ENCODE measurements at regions not wholly inside any gene's neighbourhood (a gene's known extent, or its start where the extent isn't known, plus 50 kb on each side); places are given as distances from the start of the nearest gene placed in this dataset.

GRCh38 chr4:82034878-82035277 lies 338.9 kb downstream of the HNRNPD start:
- H3K9me3 Mint-ChIP-seq, result no peaks in the 10 kb centered on the region
- peaks cover 26 to 54% of the 10 kb centered on the region in 2 donors for H3K27me3 Mint-ChIP-seq
- Histone ChIP-seq H3K4me3 (ENCODE audit: control insufficient read depth in 1 of 2, extremely low read depth in 1 of 2, low read length in 1 of 2) (no peak overlapping the region), H3K4me1 (ENCODE audit: control insufficient read depth in 1 of 2, extremely low read depth in 1 of 2, insufficient read depth in 2 of 2, low read length in 2 of 2) (no peaks in the 10 kb centered on the region), H3K27ac (ENCODE audit: low read length) (no peak overlapping the region), H3K9me3 (no peaks in the 10 kb centered on the region), H3K36me3 (ENCODE audit: control insufficient read depth in 2 of 2, extremely low read depth in 1 of 2, insufficient read depth in 1 of 2, low read length in 1 of 2) (no peaks in the 10 kb centered on the region), H3K27me3 (replicated peaks in 1 of 2; ENCODE audit: control insufficient read depth in 2 of 2, extremely low read depth in 1 of 2, insufficient read depth in 2 of 2, low read length in 1 of 2) (peaks cover 0 to 3% of the 10 kb centered on the region in 2 experiments)
- H3K36me3 Mint-ChIP-seq, result no peaks in the 10 kb centered on the region
- ChIA-PET CTCF (no interaction called here), POLR2A (no interaction called here)
- no peak overlapping the region for H3K27ac Mint-ChIP-seq
- ATAC-seq (replicated peaks in 1 of 4) (no peak), DNase-seq (no peak)
- no peak overlapping the region for H3K4me3 Mint-ChIP-seq
- WGBS (ENCODE audit: insufficient coverage), result no CpG with 5 or more reads among the region's 2 CpGs
- H3K4me1 Mint-ChIP-seq, result no peaks in the 10 kb centered on the region

- no peak for ATAC-seq (replicated peaks in 1 of 4)
- peaks cover 23 to 56% of the 10 kb centered on the region in 2 donors for H3K27me3 Mint-ChIP-seq
- no peaks in the 10 kb centered on the region for H3K4me1 ChIP-seq (ENCODE audit: control insufficient read depth in 1 of 2, extremely low read depth in 1 of 2, insufficient read depth in 2 of 2, low read length in 2 of 2)
Measured at GRCh38 chr4:82033862-82034261, 339.9 kb downstream of the HNRNPD start.

GRCh38 chr4:82031376-82031927 lies 342.3 kb downstream of the HNRNPD start:
- no peak for DNase-seq
- Histone ChIP-seq H3K9me3 (no peaks in the 10 kb centered on the region), H3K27ac (ENCODE audit: low read length) (no peak overlapping the region), H3K36me3 (ENCODE audit: control insufficient read depth in 2 of 2, extremely low read depth in 1 of 2, insufficient read depth in 1 of 2, low read length in 1 of 2) (no peaks in the 10 kb centered on the region), H3K4me1 (ENCODE audit: control insufficient read depth in 1 of 2, extremely low read depth in 1 of 2, insufficient read depth in 2 of 2, low read length in 2 of 2) (no peaks in the 10 kb centered on the region), H3K27me3 (replicated peaks in 1 of 2; ENCODE audit: control insufficient read depth in 2 of 2, extremely low read depth in 1 of 2, insufficient read depth in 2 of 2, low read length in 1 of 2) (peaks cover 0 to 3% of the 10 kb centered on the region in 2 experiments), H3K4me3 (ENCODE audit: control insufficient read depth in 1 of 2, extremely low read depth in 1 of 2, low read length in 1 of 2) (no peak overlapping the region)
- Mint-ChIP-seq H3K4me3 (no peak overlapping the region), H3K9me3 (no peaks in the 10 kb centered on the region), H3K4me1 (no peaks in the 10 kb centered on the region), H3K27ac (no peak overlapping the region), H3K36me3 (no peaks in the 10 kb centered on the region), H3K27me3 (peaks cover 17 to 42% of the 10 kb centered on the region in 2 donors)
- WGBS (ENCODE audit: insufficient coverage), result no CpG with 5 or more reads among the region's 2 CpGs
- ChIA-PET CTCF (no interaction called here), POLR2A (interaction anchor here in 1 of 2 donors (0.6 kb wide), 1 partner anchor 842 kb away, joined by 4 read pairs; no protein-coding TSS in a partner anchor)
- ATAC-seq (replicated peaks in 1 of 4), result no peak

More at GRCh38 chr4:82033862-82034261, 339.9 kb downstream of the HNRNPD start:
- Histone ChIP-seq H3K27me3 (replicated peaks in 1 of 2; ENCODE audit: control insufficient read depth in 2 of 2, extremely low read depth in 1 of 2, insufficient read depth in 2 of 2, low read length in 1 of 2) (peaks cover 0 to 3% of the 10 kb centered on the region in 2 experiments), H3K4me3 (ENCODE audit: control insufficient read depth in 1 of 2, extremely low read depth in 1 of 2, low read length in 1 of 2) (no peak overlapping the region), H3K36me3 (ENCODE audit: control insufficient read depth in 2 of 2, extremely low read depth in 1 of 2, insufficient read depth in 1 of 2, low read length in 1 of 2) (no peaks in the 10 kb centered on the region), H3K9me3 (no peaks in the 10 kb centered on the region), H3K27ac (ENCODE audit: low read length) (no peak overlapping the region)
- Mint-ChIP-seq H3K36me3 (no peaks in the 10 kb centered on the region), H3K4me1 (no peaks in the 10 kb centered on the region), H3K27ac (no peak overlapping the region), H3K4me3 (no peak overlapping the region), H3K9me3 (no peaks in the 10 kb centered on the region)
- no peak for DNase-seq
- CTCF ChIA-PET, result no interaction called here
- POLR2A ChIA-PET, result no interaction called here
- WGBS (ENCODE audit: insufficient coverage), result no CpG with 5 or more reads among the region's 2 CpGs

GRCh38 chr4:82017680-82018079 lies 356.1 kb downstream of the HNRNPD start:
- CTCF ChIA-PET, result no interaction called here
- DNase-seq, result peak in 1 of 35 experiments; percentile 27
- WGBS (ENCODE audit: insufficient coverage), result 67% methylated on average over 1 of the region's 2 CpGs

GRCh38 chr4:82005158-82005557 lies 368.6 kb downstream of the HNRNPD start:
- POLR2A ChIA-PET, result no interaction called here
- peaks cover 4 to 7% (median 6%) of the 10 kb centered on the region in 3 donors for H3K9me3 Mint-ChIP-seq
- no peaks in the 10 kb centered on the region for H3K4me1 ChIP-seq (ENCODE audit: control insufficient read depth in 1 of 2, extremely low read depth in 1 of 2, insufficient read depth in 2 of 2, low read length in 2 of 2)
- H3K4me1 Mint-ChIP-seq, result no peaks in the 10 kb centered on the region
- H3K4me3 ChIP-seq (ENCODE audit: control insufficient read depth in 1 of 2, extremely low read depth in 1 of 2, low read length in 1 of 2), result no peak overlapping the region
- ATAC-seq (replicated peaks in 1 of 4) (no peak), DNase-seq (no peak)
- no peak overlapping the region for H3K27ac Mint-ChIP-seq
- H3K36me3 Mint-ChIP-seq, result no peaks in the 10 kb centered on the region
- no peak overlapping the region for H3K27ac ChIP-seq (ENCODE audit: low read length)
- peaks cover 23 to 29% of the 10 kb centered on the region in 2 donors for H3K27me3 Mint-ChIP-seq
- no peaks in the 10 kb centered on the region for H3K9me3 ChIP-seq
- CTCF ChIA-PET, result no interaction called here
- peaks cover 0 to 2% of the 10 kb centered on the region in 2 experiments for H3K27me3 ChIP-seq (replicated peaks in 1 of 2; ENCODE audit: control insufficient read depth in 2 of 2, extremely low read depth in 1 of 2, insufficient read depth in 2 of 2, low read length in 1 of 2)
- no peaks in the 10 kb centered on the region for H3K36me3 ChIP-seq (ENCODE audit: control insufficient read depth in 2 of 2, extremely low read depth in 1 of 2, insufficient read depth in 1 of 2, low read length in 1 of 2)
- WGBS (ENCODE audit: insufficient coverage), result no CpG with 5 or more reads among the region's 1 CpG
- H3K4me3 Mint-ChIP-seq, result no peak overlapping the region

More at GRCh38 chr4:82017680-82018079, 356.1 kb downstream of the HNRNPD start:
- no peak overlapping the region for H3K27ac Mint-ChIP-seq
- no peaks in the 10 kb centered on the region for H3K4me1 ChIP-seq (ENCODE audit: control insufficient read depth in 1 of 2, extremely low read depth in 1 of 2, insufficient read depth in 2 of 2, low read length in 2 of 2)
- no peaks in the 10 kb centered on the region for H3K9me3 ChIP-seq
- H3K9me3 Mint-ChIP-seq, result peaks cover 4 to 22% (median 13%) of the 10 kb centered on the region in 3 donors
- H3K27me3 Mint-ChIP-seq, result peaks cover 7 to 9% of the 10 kb centered on the region in 2 donors
- no peaks in the 10 kb centered on the region for H3K36me3 Mint-ChIP-seq
- ATAC-seq (replicated peaks in 1 of 4), result no peak
- H3K27me3 ChIP-seq (replicated peaks in 1 of 2; ENCODE audit: control insufficient read depth in 2 of 2, extremely low read depth in 1 of 2, insufficient read depth in 2 of 2, low read length in 1 of 2), result no peaks in the 10 kb centered on the region
- H3K36me3 ChIP-seq (ENCODE audit: control insufficient read depth in 2 of 2, extremely low read depth in 1 of 2, insufficient read depth in 1 of 2, low read length in 1 of 2), result no peaks in the 10 kb centered on the region
- no peak overlapping the region for H3K27ac ChIP-seq (ENCODE audit: low read length)
- H3K4me1 Mint-ChIP-seq, result no peaks in the 10 kb centered on the region
- no peak overlapping the region for H3K4me3 Mint-ChIP-seq
- no peak overlapping the region for H3K4me3 ChIP-seq (ENCODE audit: control insufficient read depth in 1 of 2, extremely low read depth in 1 of 2, low read length in 1 of 2)
- POLR2A ChIA-PET, result no interaction called here

GRCh38 chr4:81997313-81997712 lies 376.5 kb downstream of the HNRNPD start:
- CTCF ChIA-PET, result no interaction called here
- Histone ChIP-seq H3K27ac (ENCODE audit: low read length) (no peak overlapping the region), H3K4me1 (ENCODE audit: control insufficient read depth in 1 of 2, extremely low read depth in 1 of 2, insufficient read depth in 2 of 2, low read length in 2 of 2) (no peaks in the 10 kb centered on the region), H3K27me3 (replicated peaks in 1 of 2; ENCODE audit: control insufficient read depth in 2 of 2, extremely low read depth in 1 of 2, insufficient read depth in 2 of 2, low read length in 1 of 2) (peaks cover 0 to 2% of the 10 kb centered on the region in 2 experiments), H3K4me3 (ENCODE audit: control insufficient read depth in 1 of 2, extremely low read depth in 1 of 2, low read length in 1 of 2) (no peak overlapping the region), H3K36me3 (ENCODE audit: control insufficient read depth in 2 of 2, extremely low read depth in 1 of 2, insufficient read depth in 1 of 2, low read length in 1 of 2) (no peaks in the 10 kb centered on the region), H3K9me3 (no peaks in the 10 kb centered on the region)
- peaks cover 0 to 3% of the 10 kb centered on the region in 2 donors for H3K27me3 Mint-ChIP-seq
- no peak overlapping the region for H3K4me3 Mint-ChIP-seq
- ATAC-seq (replicated peaks in 1 of 4) (no peak), DNase-seq (no peak)
- H3K9me3 Mint-ChIP-seq, result peaks cover 0 to 7% (median 2%) of the 10 kb centered on the region in 3 donors
- POLR2A ChIA-PET, result no interaction called here
- no peak overlapping the region for H3K27ac Mint-ChIP-seq
- H3K36me3 Mint-ChIP-seq, result no peaks in the 10 kb centered on the region
- no CpG with 5 or more reads among the region's 2 CpGs for WGBS (ENCODE audit: insufficient coverage)
- no peaks in the 10 kb centered on the region for H3K4me1 Mint-ChIP-seq

- Mint-ChIP-seq H3K36me3 (no peaks in the 10 kb centered on the region), H3K4me1 (no peaks in the 10 kb centered on the region), H3K27ac (no peak overlapping the region), H3K4me3 (no peak overlapping the region), H3K9me3 (no peaks in the 10 kb centered on the region), H3K27me3 (peaks cover 9 to 20% of the 10 kb centered on the region in 2 donors)
- H3K4me1 ChIP-seq (ENCODE audit: control insufficient read depth in 1 of 2, extremely low read depth in 1 of 2, insufficient read depth in 2 of 2, low read length in 2 of 2), result no peaks in the 10 kb centered on the region
- ATAC-seq (replicated peaks in 1 of 4) (no peak), DNase-seq (no peak)
- no CpG with 5 or more reads among the region's 1 CpG for WGBS (ENCODE audit: insufficient coverage)
- H3K4me3 ChIP-seq (ENCODE audit: control insufficient read depth in 1 of 2, extremely low read depth in 1 of 2, low read length in 1 of 2), result no peak overlapping the region
- H3K27me3 ChIP-seq (replicated peaks in 1 of 2; ENCODE audit: control insufficient read depth in 2 of 2, extremely low read depth in 1 of 2, insufficient read depth in 2 of 2, low read length in 1 of 2), result no peaks in the 10 kb centered on the region
- CTCF ChIA-PET, result no interaction called here
- POLR2A ChIA-PET, result no interaction called here
- H3K9me3 ChIP-seq, result no peaks in the 10 kb centered on the region
- no peaks in the 10 kb centered on the region for H3K36me3 ChIP-seq (ENCODE audit: control insufficient read depth in 2 of 2, extremely low read depth in 1 of 2, insufficient read depth in 1 of 2, low read length in 1 of 2)
- H3K27ac ChIP-seq (ENCODE audit: low read length), result no peak overlapping the region
Measured at GRCh38 chr4:81990898-81991297, 382.9 kb downstream of the HNRNPD start.

All from T-cell (primary cell).